GM19467 (cell line): ENCODE measurements at regions not wholly inside any gene's neighbourhood (a gene's known extent, or its start where the extent isn't known, plus 50 kb on each side); places are given as distances from the start of the nearest gene placed in this dataset.
"Not testable (repeated sequence)": the region's sequence is repeated elsewhere in the genome, so short reads cannot be mapped to it uniquely, and the experiment has no call there.

Experiments used
- ATAC-seq: cut with Tn5 transposase; IDR thresholded peaks from one replicate; pipeline ENCODE4 v1.9.1; 2021; ENCODE audit warnings: mild to moderate bottlenecking, moderate library complexity; ENCODE audit not compliant: unreplicated experiment

DNA sequence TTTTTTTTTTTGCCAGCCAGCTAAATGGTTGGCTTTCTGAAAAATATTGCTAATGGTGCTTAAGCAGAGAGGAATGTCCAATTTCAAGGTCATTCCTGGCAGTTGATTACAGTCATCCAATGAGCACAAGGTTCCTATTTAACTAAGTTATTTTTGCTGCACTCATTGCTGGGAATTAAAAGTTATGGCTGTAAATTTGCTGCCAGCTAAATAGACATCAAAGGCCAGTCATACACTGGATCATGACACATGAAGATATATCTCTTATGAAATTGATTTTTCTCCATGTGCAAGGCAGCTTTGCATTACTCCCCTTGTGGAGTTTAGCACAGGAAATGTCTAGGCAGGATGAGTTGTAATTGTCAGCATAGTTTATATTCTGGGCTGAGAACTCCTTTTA, 1898.4 kb upstream of the CELF4 start:
- ATAC-seq, result no peak

DNA sequence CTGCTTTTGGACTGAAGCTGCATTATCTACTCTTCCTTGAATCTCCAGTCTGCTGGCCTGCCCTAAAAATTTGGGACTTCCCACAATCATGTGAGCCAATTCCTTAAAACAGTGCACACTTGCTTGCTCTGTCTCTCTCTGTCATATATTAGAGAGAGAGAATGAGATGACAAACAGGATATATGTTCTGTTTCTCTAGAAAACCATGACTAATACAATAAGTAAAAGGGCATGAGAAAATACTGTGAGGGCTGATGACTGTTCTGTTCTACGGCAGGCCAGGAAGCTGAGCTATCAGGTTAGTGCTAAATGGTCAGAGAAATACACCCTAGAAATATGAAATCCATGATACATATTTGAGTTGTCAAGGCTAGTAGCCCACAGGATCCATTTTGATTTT, 1896.8 kb upstream of the CELF4 start:
- no peak for ATAC-seq

DNA sequence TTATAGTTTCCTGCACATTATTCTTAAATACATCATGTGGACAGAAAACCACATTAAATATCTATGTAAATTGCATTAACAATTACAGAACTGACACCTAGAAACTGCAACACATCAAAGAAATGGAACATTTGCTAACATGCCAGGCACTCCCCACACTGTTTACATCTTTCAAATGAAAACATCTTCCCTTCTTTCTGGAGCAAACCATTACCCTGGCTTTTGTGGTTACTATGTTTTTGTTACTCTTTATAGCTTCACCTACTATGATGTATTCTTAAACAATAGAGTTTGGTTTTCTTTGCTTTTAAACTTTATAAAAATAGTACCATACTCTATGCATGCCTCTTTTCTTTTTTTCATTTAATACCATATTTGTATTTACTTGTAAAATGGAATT, 1894.5 kb upstream of the CELF4 start:
- ATAC-seq, result no peak

DNA sequence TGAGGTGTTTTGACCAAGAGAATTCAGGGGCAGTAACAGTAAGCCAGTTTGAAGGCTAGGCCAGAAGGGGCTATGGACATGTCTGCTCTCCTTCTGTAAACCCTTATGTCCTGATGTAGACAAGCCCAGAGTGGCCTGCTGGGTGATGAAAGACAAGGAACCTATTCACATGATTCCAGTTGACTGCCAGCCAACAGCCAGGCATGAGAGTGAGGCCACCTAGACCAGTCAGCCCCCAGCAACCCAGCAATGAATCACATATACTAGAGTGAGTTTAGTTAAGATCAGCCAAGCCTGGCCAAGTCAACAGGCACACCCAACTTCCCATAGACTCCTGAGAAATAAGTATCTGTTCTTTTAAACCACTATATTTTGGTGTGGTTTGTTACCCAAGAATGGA, 1889.7 kb upstream of the CELF4 start:
- no peak for ATAC-seq

GRCh38 chr18:39454866-39455265, 1889.3 kb upstream of the CELF4 start:
- no peak for ATAC-seq

DNA sequence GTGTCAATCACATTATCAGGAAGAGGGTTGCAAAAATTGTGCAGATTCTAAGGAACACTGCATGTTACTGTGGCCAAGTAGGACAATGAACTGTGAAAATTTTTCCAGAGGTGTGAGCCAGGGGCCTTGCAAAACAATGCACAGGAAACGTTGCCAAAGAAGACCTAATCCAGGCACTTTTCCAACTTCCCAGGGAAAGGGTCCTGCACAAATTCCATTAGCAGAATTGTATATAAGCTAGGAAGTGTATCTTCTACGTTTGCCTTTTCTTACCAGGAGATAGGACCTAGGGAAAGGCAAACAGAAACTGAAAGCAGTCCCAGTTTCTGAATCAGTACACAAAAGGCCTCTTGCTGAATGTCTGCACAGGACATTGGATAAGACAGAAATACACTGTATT, 1888.3 kb upstream of the CELF4 start:
- no peak for ATAC-seq

DNA sequence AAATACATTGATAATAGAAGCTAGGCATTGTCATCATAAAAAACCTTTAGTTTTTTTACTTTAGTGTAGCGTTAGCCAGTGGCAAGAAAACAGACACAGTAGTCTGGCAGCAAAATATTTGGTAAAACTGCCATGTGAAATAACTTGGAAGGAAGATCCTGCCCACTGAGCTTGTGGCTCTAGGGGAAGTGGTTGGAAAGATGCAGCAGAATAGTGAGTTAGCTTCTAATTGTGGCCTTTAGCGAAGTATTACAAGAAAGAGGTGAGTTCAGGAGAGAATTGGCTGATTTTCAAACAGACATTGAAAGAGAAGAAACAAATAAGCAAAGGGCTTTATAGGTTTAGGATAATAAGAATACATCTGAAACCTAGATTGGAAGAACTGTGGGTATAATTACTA, 1887.8 kb upstream of the CELF4 start:
- no peak for ATAC-seq

GRCh38 chr18:39450958-39451357, 1885.4 kb upstream of the CELF4 start:
- ATAC-seq, result no peak

DNA sequence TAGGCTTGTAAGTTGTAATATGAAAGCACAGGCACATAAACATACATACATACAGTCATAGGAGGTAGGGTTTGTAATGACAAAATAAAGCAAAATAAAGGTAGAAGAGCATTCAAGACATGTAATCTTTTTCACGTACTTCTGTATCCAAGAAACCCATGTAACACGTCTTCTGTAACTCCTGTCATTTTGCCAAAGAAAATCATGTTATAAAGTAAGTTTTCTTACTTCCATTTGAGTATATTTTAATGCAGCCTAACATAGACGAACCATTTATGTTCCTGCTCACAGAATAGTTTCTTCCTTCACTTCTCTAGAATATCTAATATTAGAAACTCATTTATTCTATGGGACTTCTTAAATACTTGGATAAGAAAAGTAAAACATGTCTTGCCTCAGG, 1884.0 kb upstream of the CELF4 start:
- no peak for ATAC-seq

GRCh38 chr18:39448942-39449341, 1883.3 kb upstream of the CELF4 start:
- ATAC-seq, result no peak

DNA sequence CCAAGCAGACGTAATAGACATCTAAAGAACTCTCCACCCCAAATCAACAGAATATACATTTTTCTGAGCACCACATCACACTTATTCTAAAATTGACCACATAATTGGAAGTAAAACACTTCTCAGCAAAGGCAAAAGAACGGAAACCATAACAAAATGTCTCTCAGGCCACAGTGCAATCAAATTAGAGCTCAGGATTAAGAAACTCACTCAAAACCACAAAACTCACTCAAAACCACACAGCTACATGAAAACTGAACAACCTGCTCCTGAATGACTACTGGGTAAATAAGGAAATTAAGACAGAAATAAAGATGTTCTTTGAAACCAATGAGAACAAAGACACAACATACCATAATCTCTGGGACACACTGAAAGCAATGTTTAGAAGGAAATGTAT, 1879.4 kb upstream of the CELF4 start:
- ATAC-seq, result not testable (repeated sequence)

GRCh38 chr18:39441648-39442047, 1876.0 kb upstream of the CELF4 start:
- no peak for ATAC-seq

DNA sequence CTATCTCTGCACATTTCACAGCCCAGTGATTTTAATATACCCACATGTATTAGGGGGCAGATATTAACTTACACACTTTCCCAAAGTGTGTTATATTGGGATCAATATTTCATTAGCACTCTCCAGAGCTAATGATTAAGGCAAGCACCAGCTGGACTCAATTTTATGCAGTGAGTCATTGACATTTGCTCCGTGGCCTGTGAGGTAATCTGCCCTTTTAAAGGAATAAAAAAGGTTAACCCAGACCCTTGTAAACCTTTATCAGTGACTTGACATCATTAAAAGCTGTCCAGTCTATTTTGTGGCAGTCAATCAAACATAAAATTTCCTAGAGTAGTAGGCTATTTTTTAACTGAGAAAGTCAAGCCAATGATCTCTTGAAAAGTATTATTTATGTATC, 1870.4 kb upstream of the CELF4 start:
- ATAC-seq, result no peak

DNA sequence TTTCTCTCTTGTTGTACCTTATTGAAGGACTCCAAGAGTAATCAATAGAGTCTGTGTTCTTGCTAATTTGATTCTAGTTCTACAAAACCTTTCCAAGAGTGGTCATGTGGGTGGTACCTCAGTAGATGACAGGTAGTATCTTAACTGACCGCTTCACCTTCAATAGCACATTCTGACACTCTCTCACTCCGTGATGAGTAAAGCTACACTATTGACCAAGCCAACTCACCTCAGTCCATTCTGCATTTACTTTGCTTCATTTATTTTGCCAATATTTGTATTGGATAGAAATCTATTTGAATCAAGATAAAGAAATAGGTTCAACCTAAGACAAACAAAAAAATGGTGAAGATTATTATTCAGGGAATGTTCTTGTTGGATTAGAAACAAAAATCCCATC, 1869.6 kb upstream of the CELF4 start:
- no peak for ATAC-seq

DNA sequence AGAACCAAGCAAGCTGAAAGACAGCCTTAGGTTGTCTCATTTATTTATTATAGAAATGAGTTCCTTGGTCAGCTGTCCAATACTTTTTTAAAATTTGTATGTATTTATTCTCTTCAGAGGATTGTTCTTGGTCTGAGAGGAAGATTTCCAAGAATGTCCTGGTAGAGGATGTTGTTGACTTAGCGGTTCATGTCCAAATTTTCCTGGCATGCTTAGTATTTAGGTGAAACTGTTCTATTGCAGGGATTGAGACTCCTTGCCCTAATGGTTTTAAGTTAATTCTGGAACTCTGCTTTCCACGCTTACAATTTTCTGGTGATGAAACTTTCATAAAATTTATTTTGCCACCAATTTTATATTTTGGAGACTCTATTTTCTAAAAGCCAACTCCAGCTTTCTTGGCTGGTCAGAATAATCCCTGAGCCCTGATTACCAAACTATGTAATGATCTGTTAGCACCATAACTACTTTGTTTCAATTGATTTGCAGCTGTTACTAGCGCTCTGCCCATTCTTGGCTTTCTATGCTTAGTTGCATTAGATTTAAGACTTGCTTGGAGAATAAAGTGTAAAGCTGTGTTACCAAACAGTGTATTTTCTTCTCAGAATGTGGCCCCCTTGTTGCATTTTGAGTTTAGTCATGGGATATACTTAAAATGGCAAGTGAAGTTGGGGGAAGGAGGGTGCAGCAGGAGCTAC, 1868.8 kb upstream of the CELF4 start:
- no peak for ATAC-seq

DNA sequence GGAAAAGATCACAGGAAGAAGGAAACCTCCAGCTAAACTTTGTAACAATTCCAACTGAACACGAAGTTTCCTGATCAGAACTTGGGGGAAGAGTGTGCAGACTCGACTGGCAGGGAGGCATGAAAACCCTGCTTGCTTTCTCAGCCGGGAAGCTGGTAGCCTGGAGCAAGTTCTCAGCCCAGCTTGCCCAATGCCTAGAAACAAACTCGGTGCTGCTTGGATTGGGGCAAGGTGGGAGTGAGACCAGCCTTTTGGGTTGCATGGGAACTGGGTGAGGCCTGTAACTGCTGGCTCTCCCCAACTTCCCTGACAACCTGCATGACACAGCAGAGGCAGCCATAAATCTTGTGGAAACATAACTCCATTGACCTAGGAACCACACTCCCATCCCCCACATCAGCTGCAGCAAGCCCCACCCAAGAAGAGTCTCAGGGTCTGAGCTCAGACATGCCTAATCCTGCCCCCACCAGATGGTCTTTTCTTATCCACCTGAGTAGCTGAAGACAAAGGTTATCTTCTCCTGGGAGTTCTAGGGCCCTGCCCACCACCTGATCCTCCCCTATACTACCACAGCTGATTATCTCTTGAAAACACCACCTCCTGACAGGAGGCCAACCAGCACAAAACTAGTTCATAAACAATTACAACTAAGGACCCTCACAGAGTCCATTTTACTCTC, 1859.7 kb upstream of the CELF4 start:
- ATAC-seq, result no peak

GRCh38 chr18:39424261-39424660, 1858.7 kb upstream of the CELF4 start:
- no peak for ATAC-seq

DNA sequence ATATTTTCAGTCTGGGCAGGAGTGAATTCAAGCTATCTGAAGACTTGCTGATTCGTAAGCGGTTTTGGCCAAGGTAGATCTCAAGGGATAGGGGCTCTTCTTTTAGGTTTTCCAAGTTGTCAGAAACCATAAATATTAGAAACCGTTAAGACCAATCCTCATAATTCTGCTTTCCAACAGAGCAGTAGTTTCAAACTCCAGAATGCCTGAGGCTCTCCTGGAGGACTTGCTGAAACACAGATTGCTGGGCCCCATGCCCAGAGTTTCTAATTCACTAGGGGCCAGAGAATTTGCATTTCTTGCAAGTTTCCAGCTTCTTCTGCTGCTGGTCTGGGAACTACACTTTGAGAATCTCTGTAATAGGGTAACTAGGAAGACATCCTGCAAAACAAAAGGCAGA, 1855.7 kb upstream of the CELF4 start:
- ATAC-seq, result no peak

- no peak for ATAC-seq
Measured at GRCh38 chr18:39419315-39419714, 1853.7 kb upstream of the CELF4 start.

DNA sequence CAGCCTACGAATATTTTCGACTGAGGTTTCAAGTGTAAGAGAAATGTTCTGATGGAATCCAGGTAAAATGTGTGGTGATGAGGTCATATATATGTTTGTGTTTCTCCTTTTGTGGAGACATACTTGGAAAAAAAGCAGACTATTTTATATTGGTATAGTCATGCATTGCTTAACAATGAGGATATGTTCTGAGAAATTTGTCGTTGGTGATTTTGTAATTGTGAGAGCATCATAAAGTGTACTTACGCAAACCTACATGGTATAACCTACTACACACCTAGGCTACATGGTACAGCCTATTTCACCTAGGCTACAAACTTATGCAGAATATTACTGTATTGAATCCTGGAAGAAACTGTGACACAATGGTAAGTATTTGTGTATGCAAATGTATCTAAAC, 1849.9 kb upstream of the CELF4 start:
- ATAC-seq, result no peak

- no peak for ATAC-seq
Measured at GRCh38 chr18:39414009-39414700, 1848.6 kb upstream of the CELF4 start.

GRCh38 chr18:39406941-39407340, 1841.3 kb upstream of the CELF4 start:
- no peak for ATAC-seq
